HepG2 (cell line): ENCODE measurements at regions not wholly inside any gene's neighbourhood (a gene's known extent, or its start where the extent isn't known, plus 50 kb on each side); places are given as distances from the start of the nearest gene placed in this dataset.
A peak's percentile ranks its signal among the peaks of the same experiment; 100 is the strongest.

Experiments used
- ATAC-seq: fragments of 200-7000 bp; cut with Tn5 transposase; 3 replicates; pipeline ENCODE4 v1.9.1; 2020; ENCODE audit warnings: mild to moderate bottlenecking, moderate library complexity
- BruUV-seq: library from RNA; stranded (reverse); fragments of 400-500 nt; replicated peaks from 2 replicates; lab custom pipeline; 2021; lab: Mats Ljungman, UMichigan
- CTCF ChIA-PET: fragments of 300-600 bp; formaldehyde crosslinking; extraction: SDS; loops from one replicate; lab custom pipeline; 2021; ENCODE audit warnings: low total read pairs, inconsistent platforms, low intra/inter-chr PET ratio; lab: Yijun Ruan, JAX
- POLR2A ChIA-PET: fragments of 350-600 bp; sonication (Branson Sonifier 250); formaldehyde crosslinking; loops from one replicate; lab custom pipeline; 2020; ENCODE audit warnings: antibody characterized with exemption, inconsistent platforms; lab: Yijun Ruan, JAX
- DNase-seq: peaks from one replicate; pipeline ENCODE4 v3.0.0-alpha.2; 2015; ENCODE audit warnings: low spot score
- FAIRE-seq: peaks from 3 replicates; lab custom pipeline; 2011; peaks lifted over from hg19 to GRCh38; lab: Jason Lieb, UNC
- H2AFZ ChIP-seq: one replicate; pipeline ENCODE4 v1.6.1; 2011; ENCODE audit warnings: low read length, inconsistent platforms
- H3K27ac ChIP-seq: fragments of 300-600 bp; 3 replicates; pipeline ENCODE4 v1.8.0; 2011; ENCODE audit warnings: mixed run types, mild to moderate bottlenecking, mixed read lengths, low read length, inconsistent platforms; ENCODE audit not compliant: insufficient read depth; ENCODE audit errors: extremely low read length
- H3K27me3 ChIP-seq, 2 experiments: fragments of 200-600 bp in 1 of 2; 2 replicates in 1 of 2; 3 replicates in 1 of 2; pipeline versions ENCODE4 v1.6.0 to v1.8.0; 2011; ENCODE audit warnings: low read length in 2 of 2, mild to moderate bottlenecking in 2 of 2, moderate library complexity in 2 of 2, inconsistent platforms in 1 of 2; ENCODE audit not compliant: insufficient read depth in 2 of 2, control insufficient read depth in 1 of 2
- H3K36me3 ChIP-seq, 2 experiments: fragments of 200-600 bp in 1 of 2; replicated peaks in 1 of 2; 2 replicates in 1 of 2; 3 replicates in 1 of 2; pipeline versions ENCODE4 v1.5.1 to v1.8.0; 2011; ENCODE audit warnings: low read length in 2 of 2, inconsistent platforms in 1 of 2; ENCODE audit not compliant: insufficient read depth in 2 of 2, control insufficient read depth in 1 of 2
- H3K4me1 ChIP-seq: 2 replicates; pipeline ENCODE4 v1.5.1; 2012; ENCODE audit warnings: low read length, inconsistent platforms; ENCODE audit not compliant: insufficient read depth
- H3K4me2 ChIP-seq: 2 replicates; pipeline ENCODE4 v1.6.0; 2011; ENCODE audit warnings: low read depth, low read length, inconsistent platforms
- H3K4me3 ChIP-seq, 3 experiments: fragments of 200-600 bp in 1 of 3; sonication (generic), shearing (Covaris generic) in 1 of 3; replicated peaks in 1 of 3; 2 replicates each; pipeline ENCODE4 v1.5.1; 2011 to 2016; ENCODE audit warnings: low read length in 3 of 3, inconsistent platforms in 2 of 3, low read depth in 2 of 3, mild to moderate bottlenecking in 2 of 3, control low read depth in 1 of 3, mixed read lengths in 1 of 3; ENCODE audit not compliant: insufficient read depth in 1 of 3
- H3K79me2 ChIP-seq: one replicate; pipeline ENCODE4 v1.6.1; 2011; ENCODE audit warnings: low read length, inconsistent platforms; ENCODE audit not compliant: insufficient read depth
- H3K9ac ChIP-seq: 2 replicates; pipeline ENCODE4 v1.6.0; 2011; ENCODE audit warnings: mild to moderate bottlenecking, low read depth, low read length, inconsistent platforms; ENCODE audit not compliant: insufficient read depth
- H3K9me3 ChIP-seq: 2 replicates; pipeline ENCODE4 v1.5.1; 2012; ENCODE audit warnings: mild to moderate bottlenecking, low read length
- H4K20me1 ChIP-seq: 2 replicates; pipeline ENCODE4 v1.6.0; 2011; ENCODE audit warnings: inconsistent platforms, mild to moderate bottlenecking, low read length, moderate library complexity; ENCODE audit not compliant: insufficient read depth
- AKAP8 ChIP-seq: sonication (generic); formaldehyde crosslinking; IDR thresholded peaks from 2 replicates; pipeline ENCODE4 v1.5.1; 2020; ENCODE audit warnings: mild to moderate bottlenecking, missing genetic modification reagents
- ARHGAP35 ChIP-seq: sonication (generic); formaldehyde crosslinking; IDR thresholded peaks from 2 replicates; pipeline ENCODE4 v1.9.0; 2022; ENCODE audit warnings: mild to moderate bottlenecking, inconsistent platforms, moderate library complexity, missing genetic modification reagents, borderline replicate concordance
- CBX1 ChIP-seq: IDR thresholded peaks from one replicate; pipeline ENCODE4 v1.6.1; 2016; ENCODE audit warnings: antibody characterized with exemption, low read depth
- GATAD1 ChIP-seq: IDR thresholded peaks from 2 replicates; pipeline ENCODE4 v1.6.1; 2016; ENCODE audit warnings: missing genetic modification reagents, missing compliant biosample characterization
- HMGA1 ChIP-seq: sonication (generic); formaldehyde crosslinking; conservative IDR thresholded peaks from 2 replicates; pipeline ENCODE4 v1.4.0; 2020; ENCODE audit warnings: missing genetic modification reagents
- HOXA9 ChIP-seq: sonication (generic); formaldehyde crosslinking; IDR thresholded peaks from 2 replicates; pipeline ENCODE4 v1.8.1; 2022; ENCODE audit warnings: missing genetic modification reagents, mild to moderate bottlenecking, moderate library complexity, borderline replicate concordance
- KLF12 ChIP-seq: sonication (generic); formaldehyde crosslinking; IDR thresholded peaks from 2 replicates; pipeline ENCODE4 v1.4.0; 2020; ENCODE audit warnings: missing genetic modification reagents, borderline replicate concordance
- NR1H2 ChIP-seq: sonication (generic); formaldehyde crosslinking; IDR thresholded peaks from 2 replicates; pipeline ENCODE4 v1.8.1; 2022; ENCODE audit warnings: low read depth, missing genetic modification reagents, borderline replicate concordance
- SP4 ChIP-seq: sonication (generic); formaldehyde crosslinking; IDR thresholded peaks from 2 replicates; pipeline ENCODE4 v1.8.1; 2023; ENCODE audit warnings: mild to moderate bottlenecking, missing genetic modification reagents
- TGIF2 ChIP-seq: IDR thresholded peaks from 2 replicates; pipeline ENCODE4 v1.6.1; 2016; ENCODE audit warnings: control low read depth, missing compliant biosample characterization
- ZNF337 ChIP-seq: sonication (generic); formaldehyde crosslinking; IDR thresholded peaks from 2 replicates; pipeline ENCODE4 v1.5.1; 2020; ENCODE audit warnings: missing genetic modification reagents, low read depth, mild to moderate bottlenecking, borderline replicate concordance
- ZNF34 ChIP-seq: sonication (generic); formaldehyde crosslinking; IDR thresholded peaks from 2 replicates; pipeline ENCODE4 v1.4.0; 2020; ENCODE audit warnings: mild to moderate bottlenecking, missing genetic modification reagents, borderline replicate concordance
- ZNF431 ChIP-seq: sonication (generic); formaldehyde crosslinking; IDR thresholded peaks from 2 replicates; pipeline ENCODE4 v1.9.0; 2022; ENCODE audit warnings: missing genetic modification reagents, low read depth, mild to moderate bottlenecking, borderline replicate concordance
- ZNF550 ChIP-seq: sonication (generic); formaldehyde crosslinking; IDR thresholded peaks from 2 replicates; pipeline ENCODE4 v1.4.0; 2020; ENCODE audit warnings: mild to moderate bottlenecking, missing genetic modification reagents, borderline replicate concordance
- ZNF570 ChIP-seq: sonication (generic); formaldehyde crosslinking; IDR thresholded peaks from 2 replicates; pipeline ENCODE4 v1.4.0; 2020; ENCODE audit warnings: mild to moderate bottlenecking, missing genetic modification reagents, borderline replicate concordance
- ZSCAN25 ChIP-seq: sonication (generic); formaldehyde crosslinking; IDR thresholded peaks from 2 replicates; pipeline ENCODE4 v1.8.0; 2022; ENCODE audit warnings: mild to moderate bottlenecking, missing genetic modification reagents
- WGBS: methylation state at CpG from one replicate; pipeline ENCODE4 v1.1.6; 2017; ENCODE audit warnings: low lambda C conversion rate; 5-methylcytosine and 5-hydroxymethylcytosine counted together
- in situ Hi-C: cut with HindIII; loops from 2 replicates; pipeline ENCODE4 v1.10.0; 2017; ENCODE audit warnings: low pct_unique_long_range_greater_than_20kb; ENCODE audit not compliant: extremely low pct_ligation_motif_present
- intact Hi-C: fragments of 100-400 bp; cut with micrococcal nuclease; formaldehyde crosslinking; loops from one replicate; pipeline ENCODE4 v1.10.0; 2022; ENCODE audit not compliant: unreplicated experiment
- TF ChIP-seq, protein P1 (sequence below): sonication (generic); formaldehyde crosslinking; IDR thresholded peaks from 2 replicates; pipeline ENCODE4 v1.8.0; 2022; ENCODE audit warnings: missing genetic modification reagents, mild to moderate bottlenecking, borderline replicate concordance
- TF ChIP-seq, protein P2 (sequence below): sonication (generic); formaldehyde crosslinking; IDR thresholded peaks from 2 replicates; pipeline ENCODE4 v1.5.0; 2020; ENCODE audit warnings: missing genetic modification reagents

DNA sequence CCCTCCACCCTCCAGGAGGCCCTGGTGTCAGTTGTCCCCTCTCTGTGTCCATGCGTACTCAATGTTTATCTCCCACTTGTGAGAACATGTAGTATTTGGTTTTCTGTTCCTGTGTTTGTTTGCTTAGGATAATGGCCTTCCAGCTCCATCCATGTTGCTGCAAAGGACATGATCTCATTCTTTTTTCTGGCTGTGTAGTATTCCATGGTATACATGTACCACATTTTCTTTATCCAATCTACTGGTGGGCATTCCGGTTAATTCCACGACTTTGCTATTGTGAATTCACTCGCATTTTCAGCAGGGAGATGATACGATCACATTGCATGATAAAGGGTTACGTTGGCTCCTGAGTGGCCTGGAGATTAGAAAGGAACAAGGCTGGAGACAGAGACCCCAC, 286.2 kb downstream of the FOXL1 start:
- Histone ChIP-seq H3K27me3 (peaks cover 0 to 28% of the 10 kb centered on the region in 2 experiments), H3K9ac (no peak overlapping the region), H2AFZ (no peak overlapping the region), H3K27ac (no peak overlapping the region), H3K36me3 (no peaks in the 10 kb centered on the region), H3K79me2 (no peaks in the 10 kb centered on the region), H3K9me3 (peaks cover 14% of the 10 kb centered on the region), H3K4me2 (no peak overlapping the region), H3K4me3 (no peak overlapping the region), H3K4me1 (no peaks in the 10 kb centered on the region)
- ChIA-PET CTCF (no interaction called here), POLR2A (no interaction called here)
- ATAC-seq, result no peak
- peak; percentile 4 for FAIRE-seq
- DNase-seq, result no peak
- 33% methylated on average over 6 of the region's 6 CpGs for WGBS
- in situ Hi-C loops, result no loop called here
- intact Hi-C loops, result no loop called here
- no TSS peak for BruUV-seq
- no peak for TF ChIP-seq ZNF570
- no peak for TF ChIP-seq TGIF2 (CRISPR knock-in tag)
- no peak for TF ChIP-seq KLF12
- no peak for TF ChIP-seq NR1H2
- no peak for TF ChIP-seq SP4 (CRISPR knock-in tag)
- no peak for TF ChIP-seq ZNF337 (CRISPR knock-in tag)
- TF ChIP-seq, protein P1, sequence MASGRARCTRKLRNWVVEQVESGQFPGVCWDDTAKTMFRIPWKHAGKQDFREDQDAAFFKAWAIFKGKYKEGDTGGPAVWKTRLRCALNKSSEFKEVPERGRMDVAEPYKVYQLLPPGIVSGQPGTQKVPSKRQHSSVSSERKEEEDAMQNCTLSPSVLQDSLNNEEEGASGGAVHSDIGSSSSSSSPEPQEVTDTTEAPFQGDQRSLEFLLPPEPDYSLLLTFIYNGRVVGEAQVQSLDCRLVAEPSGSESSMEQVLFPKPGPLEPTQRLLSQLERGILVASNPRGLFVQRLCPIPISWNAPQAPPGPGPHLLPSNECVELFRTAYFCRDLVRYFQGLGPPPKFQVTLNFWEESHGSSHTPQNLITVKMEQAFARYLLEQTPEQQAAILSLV (CRISPR knock-in tag), result no peak
- no peak for TF ChIP-seq ZSCAN25 (CRISPR knock-in tag)
- TF ChIP-seq GATAD1 (CRISPR knock-in tag), result no peak
- no peak for TF ChIP-seq HOXA9 (CRISPR knock-in tag)
- TF ChIP-seq ZNF431 (CRISPR knock-in tag), result no peak
- TF ChIP-seq ZNF550, result no peak
- TF ChIP-seq AKAP8 (CRISPR knock-in tag), result no peak
- no peak for TF ChIP-seq CBX1
- TF ChIP-seq ARHGAP35, result no peak
- TF ChIP-seq, protein P2, sequence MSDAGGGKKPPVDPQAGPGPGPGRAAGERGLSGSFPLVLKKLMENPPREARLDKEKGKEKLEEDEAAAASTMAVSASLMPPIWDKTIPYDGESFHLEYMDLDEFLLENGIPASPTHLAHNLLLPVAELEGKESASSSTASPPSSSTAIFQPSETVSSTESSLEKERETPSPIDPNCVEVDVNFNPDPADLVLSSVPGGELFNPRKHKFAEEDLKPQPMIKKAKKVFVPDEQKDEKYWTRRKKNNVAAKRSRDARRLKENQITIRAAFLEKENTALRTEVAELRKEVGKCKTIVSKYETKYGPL (CRISPR knock-in tag), result no peak
- TF ChIP-seq HMGA1, result no peak
- no peak for TF ChIP-seq ZNF34 (CRISPR knock-in tag)
- TF ChIP-seq, all 625 proteins: peak for 0
- H4K20me1 ChIP-seq, result no peaks in the 10 kb centered on the region
